ENCODE measurements at regions not wholly inside any gene's neighbourhood (a gene's known extent, or its start where the extent isn't known, plus 50 kb on each side); places are given as distances from the start of the nearest gene placed in this dataset.

DNA sequence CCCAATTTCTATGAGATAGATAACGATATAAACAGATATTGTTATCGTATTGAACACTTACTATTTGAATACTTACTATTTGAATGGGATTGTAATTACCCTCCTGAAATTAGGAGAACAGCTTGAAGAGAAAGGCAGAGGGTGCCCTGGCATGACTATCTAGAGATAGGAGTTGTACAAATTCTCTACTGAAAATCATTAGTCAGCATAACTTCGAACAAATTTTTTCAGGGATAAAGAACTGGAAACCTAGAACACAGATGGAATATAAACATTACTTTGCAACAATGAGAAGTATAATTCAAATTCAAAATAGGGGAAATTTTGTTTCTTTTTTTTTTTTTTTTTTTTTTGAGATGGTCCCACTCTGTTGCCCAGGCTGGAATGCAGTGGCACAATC is 1096.8 kb downstream of the C4orf33 start:
- ATAC-seq, result no peak

DNA sequence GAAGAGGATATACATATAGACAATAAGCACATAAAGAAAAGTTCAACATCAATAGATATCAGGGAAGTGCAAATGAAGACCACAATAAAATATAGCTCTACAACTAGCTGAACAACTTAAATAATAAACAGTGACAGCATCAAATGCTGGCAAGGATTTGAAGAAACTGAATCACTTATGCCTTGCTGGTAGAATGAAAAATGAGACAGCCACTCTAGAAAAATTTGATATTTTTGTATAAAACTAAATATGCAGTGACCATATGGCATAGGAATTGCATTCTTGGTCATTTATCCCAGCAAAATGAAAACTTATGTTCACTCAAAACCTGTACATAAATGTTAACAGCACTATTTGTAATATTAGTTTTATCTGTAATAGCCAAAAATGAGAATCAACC is 1102.0 kb downstream of the C4orf33 start:
- ATAC-seq, result no peak

DNA sequence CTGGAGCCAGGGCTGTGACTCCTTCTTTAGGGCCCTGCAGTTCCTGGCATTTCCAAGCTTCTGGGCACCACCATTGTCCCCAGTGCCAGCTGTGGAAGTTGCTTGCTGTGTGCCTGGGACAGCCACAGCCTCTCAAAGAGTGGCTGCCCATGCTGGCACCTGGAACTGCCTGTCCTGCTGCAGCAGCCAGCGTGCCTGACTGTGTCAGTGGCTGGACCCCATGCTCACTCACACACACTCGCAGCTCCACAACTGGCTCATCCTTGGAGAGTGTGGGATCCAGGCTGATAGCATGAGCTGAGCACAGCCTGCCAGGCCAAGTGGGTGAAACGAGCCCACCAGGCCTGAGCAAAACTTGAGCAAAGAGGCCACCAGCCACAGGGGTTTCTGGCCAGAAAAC is 1107.6 kb downstream of the C4orf33 start:
- ATAC-seq, result no peak

DNA sequence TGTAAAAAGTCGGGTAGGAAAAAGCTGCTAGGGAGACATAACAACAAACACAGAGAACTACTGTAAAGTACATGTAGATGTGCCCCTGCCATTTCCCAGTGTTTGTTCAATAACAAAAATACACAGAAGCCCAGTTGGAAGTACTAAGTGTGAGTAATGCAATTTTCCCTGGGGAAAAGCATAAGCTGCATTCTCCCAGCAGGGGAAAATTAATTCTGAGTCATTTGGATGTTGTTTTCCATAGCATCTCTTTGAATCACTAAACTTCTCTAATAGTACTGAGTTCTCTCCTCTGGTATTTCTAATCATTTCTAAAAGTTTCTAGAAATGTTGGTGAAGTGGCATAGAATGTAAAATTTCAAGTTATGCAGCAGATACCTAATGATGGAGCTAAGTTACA is 1114.9 kb downstream of the C4orf33 start:
- no peak for ATAC-seq

DNA sequence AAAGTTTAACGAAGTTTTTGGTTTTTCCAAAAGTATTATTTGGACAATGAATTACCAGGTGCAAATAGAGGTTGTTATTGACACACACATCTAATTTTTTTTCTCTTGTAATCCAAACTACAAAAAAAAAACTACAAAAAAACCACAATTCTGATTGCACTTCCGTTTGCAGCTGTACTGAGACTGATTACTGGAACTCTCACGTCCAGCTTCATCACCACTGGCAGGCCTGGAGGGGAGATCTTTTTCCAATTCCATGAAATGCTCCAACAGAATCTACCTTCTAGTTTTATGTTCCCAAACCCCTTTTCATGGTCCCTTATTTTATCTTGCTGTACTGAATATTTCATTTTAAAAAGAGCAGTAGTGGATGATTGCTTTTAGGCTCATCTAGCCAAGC is 1118.3 kb downstream of the C4orf33 start:
- ATAC-seq, result no peak

DNA sequence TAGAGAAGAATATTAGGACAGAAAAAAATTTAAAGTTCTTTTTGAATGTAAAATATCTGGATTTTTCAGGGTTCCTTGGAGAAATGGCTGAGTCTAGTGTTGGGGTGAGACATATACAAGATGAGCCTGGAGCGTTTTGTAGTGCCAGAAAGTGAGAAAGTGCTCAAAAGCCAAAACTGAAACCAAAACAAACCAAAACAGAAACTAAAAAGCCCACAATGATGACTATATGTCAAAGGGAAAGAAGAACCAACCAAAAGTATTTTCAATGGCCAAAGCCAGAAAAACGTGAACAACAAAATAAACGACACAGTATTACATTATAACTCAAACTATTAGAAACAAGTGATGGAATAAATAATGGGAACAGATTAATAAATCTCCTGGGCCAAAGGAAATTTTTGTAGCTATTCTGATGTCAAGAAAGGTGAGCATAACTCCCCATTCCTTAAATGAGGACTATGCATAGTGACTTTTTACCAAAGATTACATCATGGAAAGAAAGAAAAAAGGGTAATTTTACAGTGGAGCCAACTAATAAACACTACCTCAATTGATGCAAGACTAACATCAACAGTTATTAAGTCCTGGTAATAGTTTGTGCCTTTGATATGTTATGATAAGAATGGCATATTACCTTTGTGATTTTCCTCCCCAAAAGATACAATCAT is 1137.6 kb downstream of the C4orf33 start:
- no peak for ATAC-seq

DNA sequence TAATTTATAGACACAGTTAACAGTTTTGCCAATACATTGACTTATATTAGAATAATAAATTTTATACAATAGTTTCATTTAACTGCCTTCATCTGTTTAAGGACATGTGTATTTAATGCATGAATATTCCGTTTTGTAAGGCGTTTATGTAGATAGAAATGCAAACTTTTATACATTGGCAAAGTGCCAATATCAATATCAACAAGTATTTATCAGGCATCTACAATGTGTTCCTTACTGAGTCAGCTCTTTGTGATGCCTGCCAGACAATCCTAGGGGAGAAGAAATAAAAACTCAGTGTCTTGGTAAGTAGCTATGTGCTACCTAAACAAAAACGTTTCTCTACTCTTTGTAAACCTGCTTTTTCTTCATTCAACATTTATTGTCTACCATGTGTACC is 1142.2 kb downstream of the C4orf33 start:
- ATAC-seq, result no peak

DNA sequence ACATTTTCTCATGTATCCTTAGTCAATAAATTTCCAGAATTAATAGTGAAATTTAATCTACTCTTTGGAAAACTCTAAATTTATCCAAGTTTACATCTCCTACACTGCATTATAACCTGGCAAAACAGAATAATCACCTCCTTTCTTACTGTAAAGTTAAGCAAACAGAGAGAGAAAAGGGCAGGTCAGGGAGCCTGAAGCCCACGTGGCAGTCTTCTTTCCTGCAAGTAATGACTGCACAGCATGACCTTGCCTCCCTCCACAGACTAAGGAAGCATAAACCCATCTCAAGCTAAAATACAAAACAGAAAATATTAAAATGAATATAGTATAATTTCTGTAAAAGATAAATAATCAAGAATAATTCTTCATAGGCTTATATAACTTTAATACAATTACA is 1153.0 kb downstream of the C4orf33 start:
- ATAC-seq, result no peak

DNA sequence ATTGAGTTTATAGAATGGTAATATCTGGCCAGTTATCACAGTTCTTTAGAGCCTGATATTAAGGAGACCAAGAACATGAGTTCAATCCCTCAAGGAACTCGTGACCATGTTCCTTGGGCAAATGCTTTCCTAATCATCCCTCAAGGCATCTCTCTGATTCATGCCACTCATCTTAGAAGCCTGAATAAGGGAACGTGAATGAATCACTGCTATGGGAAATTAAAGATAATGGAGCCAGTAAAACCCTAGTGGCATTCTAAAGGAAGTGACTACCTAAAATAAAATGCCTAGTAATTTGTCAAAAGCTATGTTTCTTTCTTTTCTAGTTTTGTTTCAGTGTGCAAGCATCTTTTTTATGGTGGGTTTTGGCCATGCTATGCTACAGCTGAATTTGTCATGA is 1161.3 kb downstream of the C4orf33 start:
- ATAC-seq, result no peak

DNA sequence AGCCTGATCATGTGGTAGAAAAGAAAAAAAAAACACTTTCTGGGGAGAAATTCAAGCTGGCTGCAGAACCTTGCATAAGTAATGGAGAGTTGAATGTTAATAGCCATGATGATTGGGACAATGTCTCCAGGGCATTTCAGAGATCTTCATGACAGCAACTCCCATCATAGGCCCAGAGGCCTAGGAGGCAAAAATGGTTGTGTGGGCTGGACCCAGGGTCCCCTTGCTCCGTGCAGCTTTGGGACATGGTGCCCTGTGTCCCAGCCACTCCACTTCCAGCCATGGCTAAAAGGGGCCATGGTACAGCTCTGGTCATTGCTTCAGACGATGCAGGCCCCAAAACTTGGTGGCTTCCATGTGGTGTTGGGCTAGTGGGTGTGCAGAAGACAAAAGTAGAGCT is 1170.9 kb downstream of the C4orf33 start:
- ATAC-seq, result no peak

DNA sequence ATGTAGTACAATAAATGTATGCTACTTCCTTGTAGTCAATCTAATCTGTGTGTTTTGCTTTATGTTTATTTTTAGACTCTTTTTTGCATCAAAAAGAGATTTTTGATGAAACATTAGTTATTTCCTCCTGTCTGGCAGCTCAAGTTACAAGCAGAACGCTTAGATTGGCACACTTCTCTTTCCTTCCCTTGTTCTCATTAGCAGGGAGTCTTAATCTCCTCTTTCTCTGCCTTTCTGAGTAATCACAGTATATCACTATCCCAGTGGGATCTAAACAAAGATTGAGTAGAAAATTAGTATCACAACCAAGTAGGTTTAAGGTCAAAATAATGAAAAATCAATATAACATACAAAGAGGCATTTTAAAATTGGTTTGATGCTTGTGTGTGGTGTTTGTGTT is 1192.6 kb downstream of the C4orf33 start:
- no peak for ATAC-seq

DNA sequence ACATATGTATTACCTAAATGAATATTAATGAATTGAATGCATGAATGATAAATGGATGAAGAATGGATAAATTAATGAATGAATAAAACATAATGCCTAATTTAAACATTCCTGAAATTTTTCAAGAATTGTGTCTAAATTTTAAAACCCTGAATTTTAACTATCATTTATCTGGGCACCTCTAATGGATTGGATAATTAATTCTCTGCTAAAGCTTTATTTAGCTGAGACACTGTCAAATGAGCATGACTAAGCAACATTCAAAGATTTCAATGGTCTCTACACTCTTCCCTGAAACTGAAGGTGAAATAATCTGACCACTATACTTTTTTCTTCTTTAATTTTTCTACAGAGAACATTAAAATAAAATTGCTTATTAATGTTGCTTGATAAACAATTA is 1197.7 kb downstream of the C4orf33 start:
- no peak for ATAC-seq

DNA sequence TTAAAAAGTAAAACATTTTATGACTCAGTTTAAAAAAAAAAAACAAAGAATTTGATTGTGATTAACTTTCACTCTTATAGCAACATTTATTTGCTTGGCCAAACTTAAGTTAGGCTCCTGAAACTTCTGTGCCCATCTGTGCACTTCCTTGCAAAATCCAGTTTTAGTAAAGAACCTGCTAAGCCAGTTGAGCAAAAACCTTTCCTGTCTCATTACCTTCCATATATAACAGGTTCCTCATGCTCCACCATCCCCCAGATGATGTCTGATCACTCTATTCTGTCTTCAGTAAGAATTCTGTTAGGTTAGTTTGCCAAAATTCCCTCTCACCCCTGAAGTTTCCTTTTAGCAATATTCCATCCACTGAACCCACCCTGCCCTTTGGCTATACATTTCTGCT is 1200.5 kb downstream of the C4orf33 start:
- ATAC-seq, result no peak

DNA sequence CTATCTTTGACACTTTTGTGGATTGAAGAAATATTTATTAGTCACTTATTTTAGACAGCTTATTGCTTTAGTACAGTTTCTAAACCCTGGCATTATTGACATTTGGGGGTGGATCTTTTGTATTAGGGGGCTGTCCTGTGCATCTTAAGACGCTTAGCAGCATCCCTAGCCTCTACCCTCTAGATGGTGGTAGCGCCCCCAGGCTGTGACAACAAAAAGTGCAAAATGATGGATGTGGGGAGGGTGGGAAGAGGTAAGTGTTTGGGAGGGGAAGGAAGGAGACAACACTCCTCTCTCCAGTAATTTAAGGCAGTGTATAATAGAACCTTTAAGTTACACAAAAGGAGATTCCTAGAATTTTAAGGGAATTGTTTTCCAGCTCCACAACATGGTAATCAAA is 1210.6 kb downstream of the C4orf33 start:
- ATAC-seq, result no peak

DNA sequence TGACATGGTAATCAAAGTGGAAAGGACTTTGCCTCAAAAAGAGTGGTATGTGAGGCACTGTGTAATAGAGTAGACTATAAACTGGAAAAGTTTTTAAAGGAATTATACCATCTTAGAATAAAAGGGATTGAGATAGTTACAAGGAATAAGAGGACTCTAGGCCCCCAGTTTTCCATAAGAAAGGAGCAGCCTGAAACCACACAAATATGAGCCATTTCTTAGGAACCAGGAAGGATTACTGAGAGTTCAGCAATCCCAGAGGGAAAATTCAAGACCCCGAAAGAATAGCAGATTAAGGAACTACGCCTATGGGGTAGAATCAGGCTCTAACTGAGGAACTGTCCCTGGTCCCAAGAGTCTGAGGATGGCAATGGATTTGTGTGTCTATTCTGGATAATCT is 1213.3 kb downstream of the C4orf33 start:
- no peak for ATAC-seq

DNA sequence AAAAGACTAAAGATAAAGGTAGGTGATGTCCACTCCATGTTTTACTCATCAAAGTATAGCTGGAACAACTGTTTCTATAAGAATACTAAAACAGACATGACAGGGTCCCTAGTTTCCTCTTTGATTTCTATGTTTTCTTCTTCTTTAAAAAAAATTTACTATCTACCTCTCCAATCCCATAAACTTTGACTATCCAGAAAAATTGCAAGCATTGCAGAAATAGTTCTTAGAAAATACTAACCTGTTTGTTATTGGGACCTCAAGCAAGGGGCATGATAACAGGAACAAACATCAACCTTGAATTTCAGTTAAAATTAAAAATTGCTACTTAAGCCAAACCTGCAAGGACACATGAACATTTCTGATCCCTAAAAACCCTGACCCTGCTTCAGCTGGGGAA is 1226.5 kb downstream of the C4orf33 start:
- no peak for ATAC-seq

DNA sequence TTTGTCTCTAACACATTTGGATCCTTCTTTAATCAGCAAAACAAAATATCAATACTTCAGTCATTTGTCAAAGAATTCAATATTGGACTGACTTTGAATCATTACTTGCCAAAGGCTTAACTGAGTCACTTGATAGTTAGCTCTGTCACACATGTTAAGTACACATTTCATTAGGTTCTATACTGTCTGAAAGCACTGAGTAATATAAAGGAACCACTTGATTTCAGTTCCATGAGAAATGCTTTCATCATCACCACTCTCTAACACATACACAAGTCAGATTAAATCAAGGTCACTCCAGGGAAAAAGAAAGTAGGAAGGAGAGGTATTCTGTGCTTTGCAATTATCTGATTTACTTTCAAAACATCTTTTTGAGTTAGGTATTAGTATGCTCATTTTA is 1233.1 kb downstream of the C4orf33 start:
- no peak for ATAC-seq

DNA sequence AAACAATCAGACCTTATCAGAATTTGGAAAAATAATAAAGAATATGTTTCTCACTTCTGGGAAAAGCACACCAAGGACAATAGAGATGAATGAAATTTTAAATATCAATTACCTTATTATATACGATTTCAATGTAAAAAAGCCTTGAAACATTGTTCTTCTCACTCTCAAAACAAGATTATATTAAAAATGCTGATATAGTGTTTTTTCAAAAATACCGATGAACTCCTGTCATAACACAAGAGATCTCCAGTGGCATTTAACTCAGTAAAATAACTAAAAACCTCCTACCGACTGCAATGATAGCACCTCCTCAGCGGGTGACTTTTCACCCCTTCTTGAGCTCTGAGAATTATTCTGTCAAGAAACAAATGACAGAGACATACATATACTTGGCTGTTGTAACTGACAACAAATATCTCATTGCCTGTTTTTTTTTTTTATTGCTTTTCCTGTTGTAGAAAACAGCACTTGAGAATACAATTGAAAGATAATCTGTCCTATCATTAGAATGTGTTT is 1237.3 kb downstream of the C4orf33 start:
- no peak for ATAC-seq

DNA sequence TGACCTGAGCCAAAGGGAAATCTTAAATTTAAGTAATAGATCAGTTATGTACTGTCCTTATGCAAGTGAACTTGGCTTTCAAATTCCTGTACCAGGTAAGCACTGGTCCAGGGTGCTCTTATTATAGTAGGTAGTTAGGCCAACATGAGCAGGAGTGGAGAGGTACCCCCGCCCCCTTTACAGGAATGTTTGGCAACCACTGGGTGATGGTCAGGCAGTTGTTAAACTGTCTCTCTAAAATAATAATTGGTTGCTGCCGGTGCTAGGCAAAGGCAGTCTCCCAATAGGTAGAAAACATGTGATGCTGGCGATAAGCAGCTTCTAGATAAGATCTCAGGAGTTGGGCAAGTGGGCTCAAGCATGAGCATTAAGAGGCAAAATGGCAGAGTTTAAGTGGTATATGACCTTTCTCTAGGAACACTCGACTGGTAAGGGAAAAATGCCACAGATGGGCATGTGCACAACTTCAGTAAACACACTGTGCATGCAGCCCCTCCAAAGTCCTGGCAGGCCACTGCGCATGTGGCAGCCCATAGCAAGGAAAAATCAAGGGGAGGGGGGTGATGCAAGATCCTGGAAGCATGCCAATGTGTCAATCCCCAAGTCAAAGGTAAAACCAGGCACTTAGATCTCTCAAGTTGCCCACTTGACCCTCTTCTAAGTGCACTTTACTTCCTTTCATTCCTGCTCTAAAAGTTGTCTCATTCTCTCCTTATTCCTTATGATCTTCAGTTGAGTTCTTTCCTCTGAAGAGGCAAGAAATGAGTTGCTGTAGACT is 1239.7 kb downstream of the C4orf33 start:
- no peak for ATAC-seq

DNA sequence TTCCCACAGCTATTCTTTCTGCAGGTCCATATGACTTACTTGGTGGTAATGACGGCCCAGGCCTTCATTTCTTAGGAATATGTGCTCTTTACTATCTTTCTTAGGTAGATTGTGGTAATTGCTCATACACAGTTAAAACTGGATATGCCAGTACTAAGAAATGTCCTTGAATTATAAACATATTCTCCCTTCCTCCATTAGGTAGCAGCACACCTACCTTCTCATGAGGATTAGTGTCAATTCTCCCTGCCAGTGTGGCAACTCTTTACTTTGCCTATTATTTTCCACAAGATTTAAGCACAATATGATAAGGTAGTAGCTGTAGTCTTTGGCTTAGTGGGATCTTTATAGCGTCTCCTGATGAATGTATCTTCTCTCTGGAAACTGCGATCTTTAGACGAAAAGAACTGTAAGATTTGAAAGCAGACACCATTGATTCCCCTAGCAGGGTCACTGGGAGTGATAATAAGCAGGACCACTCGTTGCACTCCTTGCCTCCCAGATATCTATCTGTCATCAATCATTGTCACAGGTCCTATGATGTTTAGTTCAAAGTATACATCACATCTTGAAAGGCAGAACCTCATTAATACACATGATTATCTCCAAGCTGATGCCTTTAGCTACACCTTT is 1240.7 kb downstream of the C4orf33 start:
- no peak for ATAC-seq

DNA sequence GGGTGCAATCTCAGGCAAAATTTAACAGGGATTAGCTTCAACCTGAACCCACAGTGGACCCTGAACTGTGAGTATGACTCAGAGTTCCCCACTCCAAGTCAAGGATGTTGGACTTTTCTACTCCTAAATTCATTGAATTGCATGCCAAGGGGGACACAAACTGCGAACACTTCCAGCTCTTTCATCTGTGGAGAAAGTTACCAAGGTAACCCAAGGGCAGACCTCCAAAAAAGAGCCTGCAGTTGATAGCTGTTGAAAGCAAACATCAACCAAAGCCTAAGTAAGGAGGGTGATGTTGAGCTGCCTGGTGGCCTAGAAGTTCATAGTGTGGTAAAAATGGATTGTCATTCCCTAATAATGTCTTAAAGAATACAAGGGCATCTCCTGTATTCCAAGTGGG is 1242.9 kb downstream of the C4orf33 start:
- no peak for ATAC-seq

DNA sequence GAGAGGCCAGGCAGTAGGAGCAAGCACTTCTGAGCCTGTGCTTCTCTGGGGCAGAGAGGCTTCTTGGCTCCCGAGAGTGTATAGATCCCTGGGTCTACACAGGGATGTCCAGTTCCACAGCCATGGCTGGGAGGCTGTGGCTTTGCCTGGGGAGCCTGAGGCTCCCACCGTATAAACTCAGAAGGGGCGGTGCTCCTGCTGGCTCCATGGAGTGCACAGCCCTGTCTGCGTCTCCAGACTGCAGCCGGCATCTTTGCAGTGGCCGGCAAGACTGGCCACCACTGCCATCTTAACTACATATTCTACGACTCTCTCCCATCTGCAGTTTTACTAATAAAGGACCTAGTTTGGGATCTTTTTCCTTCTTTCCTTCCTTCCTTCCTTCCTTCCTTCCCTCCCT is 1253.8 kb downstream of the C4orf33 start:
- no peak for ATAC-seq

DNA sequence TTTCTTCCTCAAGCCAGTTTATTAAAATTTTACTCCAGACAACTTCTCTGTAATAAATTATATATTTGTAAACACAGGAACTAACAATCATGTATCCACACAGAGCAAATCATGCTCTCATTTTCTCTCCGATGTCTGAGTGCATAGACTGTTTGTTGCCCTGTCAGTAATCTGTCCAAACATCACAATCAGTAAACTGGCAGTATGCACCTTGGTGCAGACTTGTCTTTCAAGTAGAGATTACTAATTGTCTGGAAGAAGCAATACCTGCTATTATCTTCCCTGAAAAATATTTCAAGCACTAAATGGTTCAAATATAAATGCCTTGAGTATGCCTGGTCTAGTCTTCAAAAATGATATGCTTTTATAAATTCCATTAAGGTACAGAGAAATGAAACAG is 1260.9 kb downstream of the C4orf33 start:
- ATAC-seq, result no peak

DNA sequence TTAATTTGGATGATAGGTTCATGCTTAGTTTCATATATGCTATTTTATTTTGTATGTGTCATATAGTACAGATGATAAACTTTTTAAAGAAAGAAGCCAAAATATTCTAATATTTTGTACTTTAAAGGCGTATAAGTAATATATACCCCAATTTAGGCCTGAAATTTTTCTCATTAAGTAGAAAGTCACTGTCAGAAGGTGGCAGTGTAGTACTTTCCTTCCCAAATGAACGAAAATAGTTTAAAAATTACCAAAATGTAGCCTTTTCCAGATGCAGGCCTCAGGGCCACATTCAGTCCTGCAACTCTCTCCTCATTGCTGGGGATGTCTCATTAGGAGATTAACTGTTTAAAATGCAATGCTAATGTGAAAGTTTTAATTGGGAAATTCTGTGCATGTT is 1263.6 kb downstream of the C4orf33 start:
- ATAC-seq, result no peak
